HepG2 (cell line): ENCODE measurements at regions not wholly inside any gene's neighbourhood (a gene's known extent, or its start where the extent isn't known, plus 50 kb on each side); places are given as distances from the start of the nearest gene placed in this dataset.
A peak's percentile ranks its signal among the peaks of the same experiment; 100 is the strongest.

Experiments
- ATAC-seq: fragments of 200-7000 bp; cut with Tn5 transposase; 3 replicates; pipeline ENCODE4 v1.9.1; 2020; ENCODE audit warnings: mild to moderate bottlenecking, moderate library complexity
- BruUV-seq: library from RNA; stranded (reverse); fragments of 400-500 nt; replicated peaks from 2 replicates; lab custom pipeline; 2021; lab: Mats Ljungman, UMichigan
- CTCF ChIA-PET: fragments of 300-600 bp; formaldehyde crosslinking; extraction: SDS; loops from one replicate; lab custom pipeline; 2021; ENCODE audit warnings: low total read pairs, inconsistent platforms, low intra/inter-chr PET ratio; lab: Yijun Ruan, JAX
- POLR2A ChIA-PET: fragments of 350-600 bp; sonication (Branson Sonifier 250); formaldehyde crosslinking; loops from one replicate; lab custom pipeline; 2020; ENCODE audit warnings: antibody characterized with exemption, inconsistent platforms; lab: Yijun Ruan, JAX
- DNase-seq: peaks from one replicate; pipeline ENCODE4 v3.0.0-alpha.2; 2015; ENCODE audit warnings: low spot score
- FAIRE-seq: peaks from 3 replicates; lab custom pipeline; 2011; peaks lifted over from hg19 to GRCh38; lab: Jason Lieb, UNC
- H2AFZ ChIP-seq: one replicate; pipeline ENCODE4 v1.6.1; 2011; ENCODE audit warnings: low read length, inconsistent platforms
- H3K27ac ChIP-seq: fragments of 300-600 bp; 3 replicates; pipeline ENCODE4 v1.8.0; 2011; ENCODE audit warnings: mixed run types, mild to moderate bottlenecking, mixed read lengths, low read length, inconsistent platforms; ENCODE audit not compliant: insufficient read depth; ENCODE audit errors: extremely low read length
- H3K27me3 ChIP-seq, 2 experiments: fragments of 200-600 bp in 1 of 2; 2 replicates in 1 of 2; 3 replicates in 1 of 2; pipeline versions ENCODE4 v1.6.0 to v1.8.0; 2011; ENCODE audit warnings: low read length in 2 of 2, mild to moderate bottlenecking in 2 of 2, moderate library complexity in 2 of 2, inconsistent platforms in 1 of 2; ENCODE audit not compliant: insufficient read depth in 2 of 2, control insufficient read depth in 1 of 2
- H3K36me3 ChIP-seq, 2 experiments: fragments of 200-600 bp in 1 of 2; replicated peaks in 1 of 2; 2 replicates in 1 of 2; 3 replicates in 1 of 2; pipeline versions ENCODE4 v1.5.1 to v1.8.0; 2011; ENCODE audit warnings: low read length in 2 of 2, inconsistent platforms in 1 of 2; ENCODE audit not compliant: insufficient read depth in 2 of 2, control insufficient read depth in 1 of 2
- H3K4me1 ChIP-seq: 2 replicates; pipeline ENCODE4 v1.5.1; 2012; ENCODE audit warnings: low read length, inconsistent platforms; ENCODE audit not compliant: insufficient read depth
- H3K4me2 ChIP-seq: 2 replicates; pipeline ENCODE4 v1.6.0; 2011; ENCODE audit warnings: low read depth, low read length, inconsistent platforms
- H3K4me3 ChIP-seq, 3 experiments: fragments of 200-600 bp in 1 of 3; sonication (generic), shearing (Covaris generic) in 1 of 3; replicated peaks in 1 of 3; 2 replicates each; pipeline ENCODE4 v1.5.1; 2011 to 2016; ENCODE audit warnings: low read length in 3 of 3, inconsistent platforms in 2 of 3, low read depth in 2 of 3, mild to moderate bottlenecking in 2 of 3, control low read depth in 1 of 3, mixed read lengths in 1 of 3; ENCODE audit not compliant: insufficient read depth in 1 of 3
- H3K79me2 ChIP-seq: one replicate; pipeline ENCODE4 v1.6.1; 2011; ENCODE audit warnings: low read length, inconsistent platforms; ENCODE audit not compliant: insufficient read depth
- H3K9ac ChIP-seq: 2 replicates; pipeline ENCODE4 v1.6.0; 2011; ENCODE audit warnings: mild to moderate bottlenecking, low read depth, low read length, inconsistent platforms; ENCODE audit not compliant: insufficient read depth
- H3K9me3 ChIP-seq: 2 replicates; pipeline ENCODE4 v1.5.1; 2012; ENCODE audit warnings: mild to moderate bottlenecking, low read length
- H4K20me1 ChIP-seq: 2 replicates; pipeline ENCODE4 v1.6.0; 2011; ENCODE audit warnings: inconsistent platforms, mild to moderate bottlenecking, low read length, moderate library complexity; ENCODE audit not compliant: insufficient read depth
- DNMT3B ChIP-seq: conservative IDR thresholded peaks from 2 replicates; pipeline ENCODE4 v1.6.1; 2016; ENCODE audit warnings: missing biosample characterization, control low read depth
- DPF2 ChIP-seq: sonication (generic); formaldehyde crosslinking; IDR thresholded peaks from 2 replicates; pipeline ENCODE4 v1.4.0; 2020; ENCODE audit warnings: mild to moderate bottlenecking, low read depth, missing genetic modification reagents, borderline replicate concordance
- FLYWCH1 ChIP-seq: sonication (generic); formaldehyde crosslinking; IDR thresholded peaks from 2 replicates; pipeline ENCODE4 v1.8.1; 2023; ENCODE audit warnings: mild to moderate bottlenecking, missing genetic modification reagents
- KDM5A ChIP-seq: fragments of 200-600 bp; sonication (generic); IDR thresholded peaks from 2 replicates; pipeline ENCODE4 v1.7.0; 2018; ENCODE audit warnings: antibody characterized with exemption, mild to moderate bottlenecking, low read length, borderline replicate concordance
- MAFF ChIP-seq: IDR thresholded peaks from 2 replicates; pipeline ENCODE4 v1.6.1; 2011; ENCODE audit warnings: low read depth, low read length, improper control_type of control experiment
- NR2F2 ChIP-seq: IDR thresholded peaks from 2 replicates; pipeline ENCODE4 v1.6.1; 2012; ENCODE audit warnings: low read depth, inconsistent platforms, borderline replicate concordance
- NR2F6 ChIP-seq, 2 experiments: IDR thresholded peaks; 2 replicates each; pipeline ENCODE4 v1.6.1; 2016; ENCODE audit warnings: antibody characterized with exemption in 1 of 2, mild to moderate bottlenecking in 1 of 2
- SP4 ChIP-seq: sonication (generic); formaldehyde crosslinking; IDR thresholded peaks from 2 replicates; pipeline ENCODE4 v1.8.1; 2023; ENCODE audit warnings: mild to moderate bottlenecking, missing genetic modification reagents
- XBP1 ChIP-seq: sonication (generic); formaldehyde crosslinking; IDR thresholded peaks from 2 replicates; pipeline ENCODE4 v1.5.0; 2020; ENCODE audit warnings: missing genetic modification reagents
- ZNF362 ChIP-seq: sonication (generic); formaldehyde crosslinking; IDR thresholded peaks from 2 replicates; pipeline ENCODE4 v1.4.0; 2020; ENCODE audit warnings: missing genetic modification reagents, mild to moderate bottlenecking, borderline replicate concordance
- ZNF720 ChIP-seq: sonication (generic); formaldehyde crosslinking; IDR thresholded peaks from 2 replicates; pipeline ENCODE4 v1.4.0; 2020; ENCODE audit warnings: missing genetic modification reagents
- whole genome bisulfite sequencing: methylation state at CpG from one replicate; pipeline ENCODE4 v1.1.6; 2017; ENCODE audit warnings: low lambda C conversion rate; 5-methylcytosine and 5-hydroxymethylcytosine counted together
- in situ Hi-C: cut with HindIII; loops from 2 replicates; pipeline ENCODE4 v1.10.0; 2017; ENCODE audit warnings: low pct_unique_long_range_greater_than_20kb; ENCODE audit not compliant: extremely low pct_ligation_motif_present
- intact Hi-C: fragments of 100-400 bp; cut with micrococcal nuclease; formaldehyde crosslinking; loops from one replicate; pipeline ENCODE4 v1.10.0; 2022; ENCODE audit not compliant: unreplicated experiment
- TF ChIP-seq, protein P1 (sequence below): IDR thresholded peaks from 2 replicates; pipeline ENCODE4 v1.6.1; 2016; ENCODE audit warnings: low read depth, missing genetic modification reagents, missing compliant biosample characterization

GRCh38 chr13:111017755-111018459, 97.2 kb upstream of the ARHGEF7 start (continued):
- TF ChIP-seq, protein P1, sequence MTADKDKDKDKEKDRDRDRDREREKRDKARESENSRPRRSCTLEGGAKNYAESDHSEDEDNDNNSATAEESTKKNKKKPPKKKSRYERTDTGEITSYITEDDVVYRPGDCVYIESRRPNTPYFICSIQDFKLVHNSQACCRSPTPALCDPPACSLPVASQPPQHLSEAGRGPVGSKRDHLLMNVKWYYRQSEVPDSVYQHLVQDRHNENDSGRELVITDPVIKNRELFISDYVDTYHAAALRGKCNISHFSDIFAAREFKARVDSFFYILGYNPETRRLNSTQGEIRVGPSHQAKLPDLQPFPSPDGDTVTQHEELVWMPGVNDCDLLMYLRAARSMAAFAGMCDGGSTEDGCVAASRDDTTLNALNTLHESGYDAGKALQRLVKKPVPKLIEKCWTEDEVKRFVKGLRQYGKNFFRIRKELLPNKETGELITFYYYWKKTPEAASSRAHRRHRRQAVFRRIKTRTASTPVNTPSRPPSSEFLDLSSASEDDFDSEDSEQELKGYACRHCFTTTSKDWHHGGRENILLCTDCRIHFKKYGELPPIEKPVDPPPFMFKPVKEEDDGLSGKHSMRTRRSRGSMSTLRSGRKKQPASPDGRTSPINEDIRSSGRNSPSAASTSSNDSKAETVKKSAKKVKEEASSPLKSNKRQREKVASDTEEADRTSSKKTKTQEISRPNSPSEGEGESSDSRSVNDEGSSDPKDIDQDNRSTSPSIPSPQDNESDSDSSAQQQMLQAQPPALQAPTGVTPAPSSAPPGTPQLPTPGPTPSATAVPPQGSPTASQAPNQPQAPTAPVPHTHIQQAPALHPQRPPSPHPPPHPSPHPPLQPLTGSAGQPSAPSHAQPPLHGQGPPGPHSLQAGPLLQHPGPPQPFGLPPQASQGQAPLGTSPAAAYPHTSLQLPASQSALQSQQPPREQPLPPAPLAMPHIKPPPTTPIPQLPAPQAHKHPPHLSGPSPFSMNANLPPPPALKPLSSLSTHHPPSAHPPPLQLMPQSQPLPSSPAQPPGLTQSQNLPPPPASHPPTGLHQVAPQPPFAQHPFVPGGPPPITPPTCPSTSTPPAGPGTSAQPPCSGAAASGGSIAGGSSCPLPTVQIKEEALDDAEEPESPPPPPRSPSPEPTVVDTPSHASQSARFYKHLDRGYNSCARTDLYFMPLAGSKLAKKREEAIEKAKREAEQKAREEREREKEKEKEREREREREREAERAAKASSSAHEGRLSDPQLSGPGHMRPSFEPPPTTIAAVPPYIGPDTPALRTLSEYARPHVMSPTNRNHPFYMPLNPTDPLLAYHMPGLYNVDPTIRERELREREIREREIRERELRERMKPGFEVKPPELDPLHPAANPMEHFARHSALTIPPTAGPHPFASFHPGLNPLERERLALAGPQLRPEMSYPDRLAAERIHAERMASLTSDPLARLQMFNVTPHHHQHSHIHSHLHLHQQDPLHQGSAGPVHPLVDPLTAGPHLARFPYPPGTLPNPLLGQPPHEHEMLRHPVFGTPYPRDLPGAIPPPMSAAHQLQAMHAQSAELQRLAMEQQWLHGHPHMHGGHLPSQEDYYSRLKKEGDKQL (CRISPR knock-in tag), result no peak
- no peak for TF ChIP-seq FLYWCH1 (CRISPR knock-in tag)

GRCh38 chr13:111013196-111013595, 98.3 kb upstream of the ANKRD10 start:
- in situ Hi-C loops (no loop called here), intact Hi-C loops (no loop called here)
- Histone ChIP-seq H3K9ac (no peak overlapping the region), H3K4me2 (no peak overlapping the region), H4K20me1 (no peaks in the 10 kb centered on the region), H3K79me2 (no peaks in the 10 kb centered on the region), H3K27me3 (no peaks in the 10 kb centered on the region; a peak in 1 of 5 replicates), H2AFZ (no peak overlapping the region), H3K27ac (no peak overlapping the region), H3K4me1 (no peaks in the 10 kb centered on the region; the same call in 1 of the 2 replicates), H3K36me3 (no peaks in the 10 kb centered on the region), H3K4me3 (no peak overlapping the region), H3K9me3 (no peaks in the 10 kb centered on the region)
- BruUV-seq, result no TSS peak
- FAIRE-seq (no peak), DNase-seq (peak; percentile 16), ATAC-seq (no peak)
- ChIA-PET CTCF (no interaction called here), POLR2A (no interaction called here)
- WGBS, result 0% methylated on average over 3 of the region's 3 CpGs
- no peak for TF ChIP-seq ZNF720
- TF ChIP-seq ZNF362 (CRISPR knock-in tag), result peak; percentile 67; the same call in 1 of the 2 replicates
- no peak for TF ChIP-seq DPF2 (CRISPR knock-in tag)
- no peak for TF ChIP-seq KDM5A
- no peak for TF ChIP-seq DNMT3B (CRISPR knock-in tag)
- 0 out of 2 replicates have a peak, but pooled peaks have one; percentile 23 for TF ChIP-seq NR2F2
- TF ChIP-seq XBP1, result no peak
- no peak for TF ChIP-seq MAFF
- TF ChIP-seq NR2F6 (IDR thresholded peaks at IDR 0.05), result 0 out of 2 replicates have a peak, but pooled peaks have one; percentile 23
- no peak for TF ChIP-seq NR2F6 (CRISPR knock-in tag; IDR thresholded peaks at IDR 0.05)
- TF ChIP-seq SP4, result no peak
